HG03565 (cell line): ENCODE measurements at regions not wholly inside any gene's neighbourhood (a gene's known extent, or its start where the extent isn't known, plus 50 kb on each side); places are given as distances from the start of the nearest gene placed in this dataset.

Experiments used
- ATAC-seq: cut with Tn5 transposase; IDR thresholded peaks from one replicate; pipeline ENCODE4 v1.9.1; 2021; ENCODE audit warnings: mild to moderate bottlenecking, moderate library complexity; ENCODE audit not compliant: unreplicated experiment

DNA sequence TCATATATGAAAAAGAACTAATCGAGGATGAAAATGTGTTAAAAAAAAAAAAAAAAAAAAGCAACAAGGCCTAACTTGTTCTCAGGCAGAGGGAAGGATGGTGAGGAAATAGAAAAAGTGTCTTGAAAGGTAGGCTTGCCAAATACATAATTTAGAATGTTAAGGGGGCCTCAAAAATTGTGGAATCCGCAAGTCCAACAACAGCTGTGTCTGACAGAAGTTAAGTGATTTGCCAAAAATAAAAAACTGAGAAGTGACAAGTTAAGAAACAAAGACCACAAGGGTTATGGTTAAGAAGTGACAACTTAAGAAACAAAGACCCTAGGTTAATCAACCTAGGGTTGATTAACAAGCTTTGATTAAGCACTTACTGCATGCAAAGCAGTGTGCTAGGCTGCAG is 110.6 kb downstream of the P2RY1 start:
- no peak for ATAC-seq

DNA sequence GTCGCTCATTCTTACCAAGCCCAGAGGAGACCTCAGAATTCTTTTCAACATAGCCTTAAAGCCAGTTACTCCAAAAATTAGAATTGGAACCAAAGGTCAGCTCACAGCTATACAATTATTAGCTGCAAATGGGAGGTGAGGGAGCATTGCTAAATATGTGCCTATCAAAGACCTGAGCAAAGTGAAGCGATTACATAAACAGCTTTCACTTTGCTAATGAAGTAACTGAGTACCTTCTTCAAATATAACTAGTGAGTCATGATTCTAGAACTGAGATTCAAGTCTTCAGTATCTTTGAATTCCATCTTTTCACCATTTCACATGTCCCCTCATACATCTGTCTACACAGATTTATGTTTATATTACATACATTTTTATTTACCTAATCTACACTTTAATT is 122.6 kb downstream of the P2RY1 start:
- ATAC-seq: no peak

DNA sequence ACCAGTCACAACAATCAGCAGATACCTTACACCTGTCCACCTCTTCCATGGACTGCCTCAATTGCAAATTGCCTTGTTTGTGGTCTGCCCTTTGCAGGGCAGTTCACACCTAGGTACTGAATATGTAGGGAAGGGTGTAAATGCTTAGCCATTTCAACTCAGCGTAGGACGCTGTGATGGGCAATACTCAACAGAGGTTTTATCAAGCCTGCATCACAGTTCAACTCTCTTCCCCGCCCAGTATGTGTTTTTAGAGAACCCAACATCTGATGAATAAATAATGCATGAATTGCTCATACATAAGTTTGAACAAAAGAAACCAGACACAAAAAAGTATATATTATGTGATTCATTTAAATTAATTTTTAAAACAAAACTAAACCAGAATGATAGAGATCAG is 124.4 kb downstream of the P2RY1 start:
- no peak for ATAC-seq

DNA sequence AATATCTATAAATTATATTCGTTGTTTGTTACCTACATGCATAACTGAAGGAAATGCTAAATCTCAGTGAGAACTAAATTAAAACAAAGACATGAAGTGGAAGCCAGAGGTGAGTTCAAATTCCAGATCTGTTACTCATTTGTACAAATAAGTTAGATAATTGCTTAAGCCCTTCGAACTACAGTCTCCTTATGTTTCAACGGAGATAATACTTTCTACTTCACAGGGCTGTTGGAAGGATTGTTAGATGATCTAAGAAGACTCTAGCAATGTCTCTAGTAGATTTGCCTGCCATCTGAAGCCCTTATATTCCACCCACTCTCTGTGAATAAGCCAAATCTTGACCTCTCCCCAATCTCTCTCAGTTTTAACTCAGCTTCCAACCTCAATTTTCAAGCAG is 125.8 kb downstream of the P2RY1 start:
- ATAC-seq: no peak

DNA sequence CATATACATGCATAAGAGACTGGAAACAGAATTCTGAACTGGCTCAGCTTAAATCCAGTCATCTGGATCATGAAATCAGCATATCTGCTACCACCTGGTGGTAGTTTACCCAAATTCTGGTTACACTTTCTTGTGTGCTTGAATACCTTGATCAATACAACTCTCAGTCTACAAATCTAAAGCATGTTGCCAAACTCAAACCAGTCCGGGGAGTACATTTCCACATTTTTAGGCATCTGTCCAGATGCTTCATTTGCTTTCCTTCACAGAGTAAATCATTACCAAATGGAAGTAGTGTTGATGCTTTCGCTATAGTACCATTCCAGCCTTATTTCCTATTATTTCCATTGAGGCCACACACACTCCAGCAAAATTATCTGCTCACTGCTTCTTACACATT is 126.4 kb downstream of the P2RY1 start:
- peak; percentile 48 for ATAC-seq

DNA sequence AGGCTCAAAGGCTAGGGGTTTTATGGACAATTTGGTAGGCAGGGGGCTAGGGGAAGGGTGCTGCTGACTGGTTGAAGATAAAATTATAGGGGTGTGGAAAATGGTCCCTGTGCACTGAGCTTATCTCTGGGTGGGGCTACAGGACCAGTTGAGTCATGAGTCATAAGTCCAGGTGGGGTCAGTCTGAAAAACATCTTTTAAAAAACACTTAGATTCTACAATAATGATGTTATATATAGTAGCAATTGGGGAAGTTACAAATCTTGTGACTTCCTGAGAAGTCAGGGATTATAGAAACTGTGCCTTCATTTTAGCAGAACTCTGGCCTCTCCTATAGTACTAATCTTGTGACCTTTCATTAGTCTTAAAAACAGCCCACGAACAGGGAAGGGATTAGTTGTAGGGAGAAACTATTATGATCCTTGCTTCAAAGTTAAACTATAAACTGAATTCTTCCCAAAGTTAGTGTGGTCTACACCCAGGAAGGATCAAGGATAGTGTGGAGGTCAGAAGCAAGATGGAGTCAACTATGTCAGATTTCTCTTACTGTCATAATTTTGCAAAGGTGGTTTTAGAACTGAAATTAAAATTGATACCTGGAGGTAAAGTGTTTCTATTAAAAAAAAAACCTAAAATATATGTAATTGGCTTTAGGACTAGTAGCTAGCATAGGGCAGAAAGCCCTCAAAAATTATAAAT is 130.1 kb downstream of the P2RY1 start:
- ATAC-seq: no peak

DNA sequence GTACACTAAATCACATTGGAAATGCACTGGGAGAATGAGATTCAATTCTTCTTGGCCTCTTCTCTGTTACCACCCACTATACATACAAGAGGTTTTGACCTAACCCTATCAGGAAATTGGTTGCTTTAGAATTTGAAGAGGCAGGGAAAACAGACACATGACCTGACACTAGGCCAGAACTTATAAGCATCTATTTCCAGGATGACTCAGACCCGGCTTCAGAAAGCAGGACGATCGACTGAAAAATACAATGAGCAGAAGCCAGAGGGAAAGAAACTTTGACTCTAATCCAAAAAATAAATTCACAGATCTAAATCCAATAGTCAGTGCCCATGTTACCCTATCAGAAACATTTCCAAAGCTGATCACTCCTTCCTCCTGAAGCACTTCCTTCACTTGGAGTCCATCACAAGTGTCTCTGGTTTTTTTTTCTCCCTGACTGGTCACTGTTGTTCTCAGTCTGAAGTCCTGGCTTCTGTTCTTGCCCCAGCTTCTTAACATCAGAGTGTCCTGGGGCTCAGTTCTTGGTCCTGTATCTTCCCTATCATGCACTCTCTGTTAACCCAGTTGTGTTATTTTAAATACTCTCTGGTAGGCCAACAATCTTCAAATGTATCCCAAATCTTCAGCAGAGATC is 133.6 kb downstream of the P2RY1 start:
- no peak for ATAC-seq

DNA sequence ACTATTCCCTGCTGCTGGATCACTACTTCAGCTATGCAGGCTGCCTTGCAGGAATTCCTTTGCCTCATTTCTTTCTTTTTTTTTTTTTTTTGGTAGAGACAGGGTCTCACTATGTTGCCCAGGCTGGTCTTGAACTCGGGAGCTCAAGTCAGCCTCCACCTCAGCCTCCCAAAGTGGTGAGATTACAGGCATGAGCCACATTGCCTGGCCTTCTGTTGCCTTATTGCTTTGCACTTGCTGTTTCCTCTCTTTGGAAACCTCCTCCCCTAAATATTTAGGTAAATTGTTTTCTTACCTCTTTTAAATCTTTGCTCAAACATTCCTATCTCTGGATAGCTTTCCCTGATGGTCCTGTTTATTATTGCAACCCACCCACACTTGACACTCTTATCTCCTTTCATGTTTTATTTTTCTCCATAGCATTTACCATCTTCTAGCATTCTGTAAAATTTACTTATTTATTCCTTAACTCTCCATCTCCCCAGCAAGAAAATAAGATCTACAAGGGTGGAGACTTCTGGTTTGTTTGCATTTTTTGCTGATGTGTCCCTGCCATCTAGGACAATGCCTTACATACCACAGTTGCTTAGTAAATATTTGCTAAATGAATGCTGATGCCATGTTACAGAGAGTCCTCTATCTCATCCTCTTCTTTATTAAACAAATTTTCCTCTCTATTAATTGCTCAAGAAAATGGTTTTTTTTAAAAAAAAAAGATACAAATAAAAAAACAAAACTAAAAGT is 134.8 kb downstream of the P2RY1 start:
- ATAC-seq: no peak

DNA sequence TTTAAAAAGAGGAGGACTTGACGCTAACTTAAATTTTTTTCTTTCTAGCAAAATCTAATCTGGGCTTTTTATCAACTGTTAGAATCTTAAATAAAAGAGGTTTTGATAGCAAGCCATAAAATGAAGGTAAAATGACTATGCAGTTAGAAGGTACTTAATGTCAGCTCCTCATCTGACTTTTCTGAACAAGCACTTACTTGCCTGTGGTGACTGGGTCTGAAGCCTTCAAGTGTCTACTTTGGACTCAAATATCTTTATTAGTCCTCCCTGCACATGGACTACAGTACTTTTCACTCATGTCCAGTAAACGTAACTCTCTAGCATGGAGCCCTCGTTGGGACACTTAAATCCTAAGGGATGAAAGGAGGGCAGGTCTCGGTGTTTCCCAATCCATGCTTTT is 135.9 kb downstream of the P2RY1 start:
- ATAC-seq: no peak

DNA sequence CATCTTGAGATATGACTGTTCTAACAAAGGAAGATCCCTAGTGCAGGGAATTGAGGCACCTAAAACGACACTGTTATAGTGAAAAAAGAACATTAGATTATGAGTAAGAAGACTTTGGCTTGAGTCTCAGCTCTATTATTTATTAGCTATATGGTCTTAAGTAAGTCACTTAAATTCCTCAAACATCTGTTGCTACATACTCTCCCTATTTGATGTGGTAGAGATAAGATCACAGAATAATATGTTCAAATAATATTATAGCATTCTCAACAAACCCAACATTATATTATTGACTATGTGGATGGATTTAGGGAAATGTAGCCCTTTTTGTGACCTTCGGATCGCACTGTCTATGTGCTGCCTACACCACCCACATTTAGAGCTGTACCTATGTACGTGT is 136.9 kb downstream of the P2RY1 start:
- ATAC-seq: no peak

DNA sequence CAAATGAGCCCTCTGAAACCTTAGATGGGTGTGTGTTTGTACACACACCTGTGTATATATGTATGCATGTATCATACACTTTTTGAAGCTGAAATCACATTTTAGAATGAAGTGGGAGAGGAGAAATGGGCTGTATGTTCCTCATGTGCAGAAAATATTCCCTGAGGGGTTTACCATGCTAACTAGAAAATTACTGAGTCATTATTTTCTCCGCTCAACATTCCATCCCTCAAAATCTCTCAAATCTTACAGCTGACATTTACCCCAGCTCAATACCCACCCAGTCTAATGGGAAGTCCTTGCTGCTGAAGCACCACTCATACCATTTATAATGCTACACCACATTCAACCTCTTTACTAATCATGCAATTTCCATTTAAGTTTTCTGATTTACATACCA is 138.6 kb downstream of the P2RY1 start:
- ATAC-seq: no peak

DNA sequence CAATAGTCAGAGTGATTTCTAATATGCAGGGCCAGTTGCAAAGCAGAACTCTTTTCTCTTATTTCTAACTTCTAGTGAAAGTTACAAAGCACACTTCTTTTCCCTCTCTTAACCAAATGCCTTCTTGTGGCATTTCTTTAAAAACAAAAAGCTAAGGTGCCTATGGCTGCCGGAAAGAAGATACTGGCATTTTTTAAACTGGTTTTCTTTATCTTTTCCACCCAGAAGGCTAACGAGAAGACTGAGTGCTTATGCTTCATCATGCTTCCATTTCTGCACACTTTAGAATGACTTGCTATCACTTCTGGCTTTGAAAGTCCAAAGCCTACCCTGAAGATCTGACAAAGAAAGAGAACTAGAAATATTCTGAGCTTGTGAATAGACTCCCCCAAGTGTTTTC is 141.3 kb downstream of the P2RY1 start:
- ATAC-seq: no peak

DNA sequence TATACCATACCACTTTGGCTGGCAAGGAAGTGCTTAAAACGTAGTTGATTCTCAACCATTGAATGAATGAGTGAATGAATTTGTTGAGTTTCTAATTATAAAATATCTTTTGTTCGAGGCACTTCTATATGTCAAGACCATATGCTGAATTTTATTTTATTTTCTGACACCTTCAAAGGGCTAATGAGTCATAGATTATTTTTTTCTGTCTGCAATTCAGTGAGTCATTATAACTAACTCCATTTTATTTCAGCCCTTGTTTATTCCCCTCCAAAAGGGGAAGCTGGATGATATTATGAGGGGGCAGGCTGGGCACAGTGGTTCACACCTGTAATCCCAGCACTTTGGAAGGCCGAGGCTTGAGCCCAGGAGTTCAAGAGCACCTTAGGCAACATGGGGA is 142.4 kb downstream of the P2RY1 start:
- ATAC-seq: no peak

DNA sequence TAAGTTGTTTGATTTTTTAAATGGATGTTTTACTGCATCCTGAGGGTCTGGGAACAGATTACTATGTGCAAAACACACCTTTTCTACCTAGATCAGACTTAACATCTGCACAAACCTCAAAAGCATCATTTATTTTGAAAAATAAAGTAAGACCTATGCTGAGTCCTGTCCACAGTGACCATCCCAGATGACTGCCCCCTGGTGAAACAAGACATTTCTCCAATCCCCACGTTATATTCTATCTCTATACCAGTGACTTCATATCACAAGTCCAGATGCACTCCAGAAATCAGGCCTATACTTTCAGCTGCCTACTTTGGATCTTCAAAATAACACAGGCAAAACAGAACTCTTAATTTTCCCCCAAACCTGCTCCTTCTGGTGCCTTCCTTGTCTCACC is 143.2 kb downstream of the P2RY1 start:
- no peak for ATAC-seq

DNA sequence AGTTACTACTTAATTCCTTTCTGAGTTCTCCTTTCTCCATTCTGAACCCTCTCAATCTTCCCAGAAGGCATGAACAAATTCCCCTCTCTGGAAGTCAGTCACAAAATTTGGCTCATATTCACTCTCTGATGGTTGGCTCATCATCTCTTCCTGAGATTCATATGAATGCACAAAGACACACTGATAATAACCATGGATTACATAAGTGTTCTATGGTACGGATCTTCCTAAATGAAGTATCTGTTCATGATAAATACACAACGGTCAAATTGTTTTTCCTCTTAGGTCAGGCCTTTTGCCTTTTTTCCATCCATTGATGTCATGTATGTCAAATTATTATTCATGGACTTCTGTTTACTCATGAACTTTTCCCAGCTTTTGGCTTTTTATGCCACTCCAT is 162.6 kb downstream of the P2RY1 start:
- no peak for ATAC-seq

DNA sequence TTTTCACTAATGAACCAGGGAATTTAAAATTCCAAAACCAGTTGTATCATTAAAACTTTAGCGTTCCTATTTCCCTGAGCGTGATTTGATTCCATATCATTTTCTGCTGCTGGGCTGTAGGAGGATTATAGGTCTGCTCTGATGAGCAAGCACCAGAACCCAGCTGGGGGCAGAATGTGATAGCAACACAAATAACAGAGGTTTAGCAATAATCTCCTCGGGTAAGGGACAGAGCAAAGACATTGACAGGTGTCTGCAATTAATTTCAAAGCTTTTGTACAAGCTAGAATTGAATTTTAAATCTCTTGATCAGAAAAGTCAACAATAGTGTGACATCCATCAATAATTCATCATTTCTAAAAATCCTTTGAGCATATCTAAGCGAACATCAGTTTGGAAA is 163.4 kb upstream of the RAP2B start:
- no peak for ATAC-seq

DNA sequence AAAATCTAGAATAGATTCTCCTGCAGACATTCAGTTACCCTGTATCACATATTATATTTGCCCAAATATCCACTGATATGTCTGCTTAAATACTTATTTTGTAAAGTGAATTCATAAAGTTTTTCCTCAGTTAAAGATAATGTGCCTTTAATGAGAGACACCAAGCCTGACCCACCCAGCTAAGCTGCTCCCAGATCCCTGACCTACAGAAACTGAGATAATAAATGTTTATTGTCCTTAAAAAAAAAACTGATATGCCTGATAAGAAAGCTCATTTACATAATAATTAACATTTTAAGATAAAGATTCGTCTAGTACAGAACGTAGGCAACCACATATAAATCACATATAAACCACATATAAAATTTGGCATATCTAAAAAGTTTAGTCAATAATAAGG is 161.7 kb upstream of the RAP2B start:
- ATAC-seq: no peak

DNA sequence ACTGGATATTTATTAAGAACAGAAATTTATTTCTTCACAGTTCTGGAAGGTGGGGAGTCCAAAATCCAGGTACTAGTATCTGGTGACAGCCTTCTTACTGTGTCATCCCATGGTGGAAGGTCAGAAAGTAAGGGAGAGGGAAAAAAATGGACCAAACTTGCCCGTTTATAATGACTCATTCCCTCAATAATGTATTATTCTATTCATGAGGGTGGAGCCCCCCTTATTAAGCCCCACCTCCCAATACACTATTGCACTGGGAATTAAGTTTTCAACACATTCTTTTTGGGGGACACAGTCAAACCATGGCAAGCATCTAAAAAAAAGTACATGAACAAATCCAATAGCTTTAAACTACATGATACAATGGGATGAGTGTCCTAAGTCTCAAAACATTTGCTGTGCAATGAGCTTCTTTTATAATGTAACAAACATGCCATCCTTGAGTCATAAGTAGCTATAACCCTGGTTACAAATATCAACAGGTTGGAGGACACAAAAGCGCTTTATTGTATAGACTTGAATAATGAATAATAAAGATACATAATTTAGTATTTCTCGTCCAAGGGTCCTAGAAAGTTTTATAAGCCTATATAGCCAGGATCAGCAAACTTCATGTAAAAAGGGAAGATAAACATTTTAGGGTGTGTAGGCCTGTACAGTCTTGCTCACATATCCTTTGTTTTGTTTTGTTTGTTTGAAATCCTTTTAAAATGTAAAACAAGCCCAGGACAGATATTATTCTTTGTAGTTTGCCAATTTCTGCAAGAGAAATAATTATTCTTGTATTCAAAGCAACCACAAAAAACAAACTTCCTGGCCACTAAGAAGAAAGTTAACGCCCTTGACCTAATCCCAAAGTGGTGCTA is 160.6 kb upstream of the RAP2B start:
- no peak for ATAC-seq

DNA sequence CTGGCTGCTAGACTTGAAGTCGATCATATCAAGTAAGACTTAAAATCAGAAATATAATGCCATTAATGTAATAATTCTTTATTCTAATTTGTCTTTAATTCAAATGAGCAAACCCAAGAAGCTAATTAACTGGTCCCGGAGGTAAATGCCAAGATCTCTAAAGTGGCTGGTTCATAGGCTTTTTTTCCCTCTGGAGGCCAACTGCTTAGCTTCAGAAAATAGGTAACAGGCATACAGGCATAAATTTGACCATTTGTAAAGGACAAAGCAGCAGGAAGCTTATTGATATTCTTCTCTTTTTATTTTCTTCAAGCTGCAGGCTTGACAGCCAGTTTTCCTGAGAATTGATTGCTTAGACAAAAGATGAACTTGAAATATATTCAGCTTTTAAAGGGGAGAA is 158.6 kb upstream of the RAP2B start:
- ATAC-seq: no peak

DNA sequence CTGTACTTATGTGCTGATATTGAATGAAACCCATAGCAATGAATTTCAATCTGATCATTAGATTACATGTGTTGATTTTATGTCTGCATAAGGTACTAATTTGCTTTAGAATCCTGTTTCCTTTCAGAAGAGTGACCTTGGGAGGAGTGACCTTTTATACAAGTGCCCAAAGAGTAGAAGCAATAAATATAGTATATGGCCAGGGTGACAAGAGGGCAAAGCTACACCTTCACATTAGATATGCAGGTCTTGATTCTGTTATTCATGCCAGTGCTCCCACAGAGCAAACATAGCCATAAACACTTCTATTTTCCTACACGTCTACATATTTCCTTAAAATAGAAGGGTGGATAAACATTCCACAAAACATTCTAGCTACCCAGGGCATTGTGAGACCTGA is 158.2 kb upstream of the RAP2B start:
- no peak for ATAC-seq

DNA sequence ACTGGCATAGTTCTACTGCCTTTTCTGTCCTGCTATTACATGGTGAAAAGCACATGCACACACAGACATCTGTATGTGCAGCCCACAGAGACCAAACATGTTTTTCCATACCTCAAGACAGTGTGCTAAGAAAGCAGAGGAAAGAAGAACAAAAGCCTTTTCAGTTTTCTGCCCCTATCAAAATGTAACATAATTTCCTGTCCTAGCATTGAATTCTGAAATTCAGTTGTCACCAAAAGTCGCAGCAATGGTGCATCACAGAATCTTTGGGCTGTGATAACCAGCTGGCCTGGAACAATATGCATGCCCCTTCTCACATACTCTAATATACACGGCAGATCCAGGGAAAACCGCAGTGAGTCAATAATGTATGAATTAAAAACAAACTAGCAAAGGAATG is 153.8 kb upstream of the RAP2B start:
- ATAC-seq: no peak
